SK-N-SH (cell line): ENCODE measurements at regions not wholly inside any gene's neighbourhood (a gene's known extent, or its start where the extent isn't known, plus 50 kb on each side); places are given as distances from the start of the nearest gene placed in this dataset.

Source experiments
- CTCF ChIA-PET: fragments of 300-600, 350-600 bp; formaldehyde crosslinking; extraction: SDS; loops from one replicate; lab custom pipeline; 2021; lab: Yijun Ruan, JAX
- POLR2A ChIA-PET: fragments of 350-600 bp; sonication (Branson Sonifier 250); formaldehyde crosslinking; extraction: SDS; loops from one replicate; lab custom pipeline; 2020; ENCODE audit warnings: antibody characterized with exemption, inconsistent platforms; lab: Yijun Ruan, JAX
- DNase-seq: peaks from one replicate; pipeline ENCODE4 v3.0.0; 2012
- H2AFZ ChIP-seq: fragments of 200-600 bp; sonication (generic); 2 replicates; pipeline ENCODE4 v1.8.1; 2016; ENCODE audit warnings: antibody characterized with exemption, mild to moderate bottlenecking, low read depth
- H3F3A ChIP-seq: fragments of 200-600 bp; sonication (generic); replicated peaks from 2 replicates; pipeline ENCODE3; 2016; ENCODE audit warnings: antibody characterized with exemption, mild to moderate bottlenecking; ENCODE audit not compliant: insufficient read depth
- H3K27ac ChIP-seq, 2 experiments: fragments of 200-500 bp in 1 of 2; fragments of 200-600 bp in 1 of 2; sonication (Bioruptor generic) in 1 of 2; sonication (generic), shearing (Covaris generic) in 1 of 2; 2 replicates each; pipeline versions ENCODE4 v1.5.1 to v1.6.1; 2014 to 2016; ENCODE audit warnings: low read depth in 2 of 2, inconsistent platforms in 1 of 2, low read length in 1 of 2, mild to moderate bottlenecking in 1 of 2, mixed read lengths in 1 of 2
- H3K27me3 ChIP-seq: fragments of 200-600 bp; sonication (generic), shearing (Covaris generic); 2 replicates; pipeline ENCODE4 v1.6.1; 2016; ENCODE audit warnings: mixed run types; ENCODE audit not compliant: insufficient read depth
- H3K36me3 ChIP-seq, 2 experiments: fragments of 200-500 bp in 1 of 2; fragments of 200-600 bp in 1 of 2; sonication (Bioruptor generic) in 1 of 2; sonication (generic) in 1 of 2; replicated peaks in 1 of 2; 2 replicates each; pipeline versions ENCODE3 to v1.5.1; 2014 to 2016; ENCODE audit warnings: low read length in 1 of 2, mild to moderate bottlenecking in 1 of 2; ENCODE audit not compliant: insufficient read depth in 2 of 2, control insufficient read depth in 1 of 2
- H3K4me1 ChIP-seq, 2 experiments: fragments of 200-500 bp in 1 of 2; fragments of 200-600 bp in 1 of 2; sonication (Bioruptor generic) in 1 of 2; sonication (generic), shearing (Covaris generic) in 1 of 2; 2 replicates each; pipeline versions ENCODE4 v1.5.1 to v1.6.1; 2014 to 2016; ENCODE audit warnings: low read depth in 1 of 2, low read length in 1 of 2, mixed run types in 1 of 2; ENCODE audit not compliant: insufficient read depth in 2 of 2, control insufficient read depth in 1 of 2
- H3K4me2 ChIP-seq: fragments of 200-600 bp; sonication (generic), shearing (Covaris generic); 2 replicates; pipeline ENCODE4 v1.6.1; 2017; ENCODE audit warnings: mixed run types
- H3K4me3 ChIP-seq, 2 experiments: fragments of 200-500 bp in 1 of 2; fragments of 200-600 bp in 1 of 2; sonication (Bioruptor generic) in 1 of 2; sonication (generic), shearing (Covaris generic) in 1 of 2; 2 replicates each; pipeline versions ENCODE4 v1.5.1 to v1.8.1; 2014 to 2016; ENCODE audit warnings: low read depth in 2 of 2, inconsistent platforms in 1 of 2, low read length in 1 of 2, mild to moderate bottlenecking in 1 of 2, mixed read lengths in 1 of 2, moderate library complexity in 1 of 2
- H3K79me2 ChIP-seq: fragments of 200-600 bp; sonication (generic); 2 replicates; pipeline ENCODE4 v1.8.1; 2017; ENCODE audit warnings: mild to moderate bottlenecking; ENCODE audit not compliant: insufficient read depth
- H3K9ac ChIP-seq: fragments of 200-600 bp; sonication (generic); 2 replicates; pipeline ENCODE4 v1.6.1; 2017; ENCODE audit warnings: mixed run types
- H3K9me2 ChIP-seq: fragments of 200-600 bp; sonication (generic); 2 replicates; pipeline ENCODE4 v1.6.1; 2017; ENCODE audit warnings: mixed run types
- H3K9me3 ChIP-seq: fragments of 200-600 bp; sonication (generic); 2 replicates; pipeline ENCODE4 v1.6.1; 2017; ENCODE audit warnings: mixed run types, mild to moderate bottlenecking, moderate library complexity
- H4K20me1 ChIP-seq: fragments of 200-600 bp; sonication (generic); 2 replicates; pipeline ENCODE4 v1.6.1; 2017; ENCODE audit warnings: mild to moderate bottlenecking, mixed run types; ENCODE audit not compliant: insufficient read depth
- CHD2 ChIP-seq: fragments of 150-350 bp; IDR thresholded peaks from 2 replicates; pipeline ENCODE4 v1.6.1; 2018; ENCODE audit warnings: low read length; ENCODE audit not compliant: partially characterized antibody
- MAX ChIP-seq: IDR thresholded peaks from 2 replicates; pipeline ENCODE4 v1.4.0; 2012; ENCODE audit warnings: low read depth
- NFIC ChIP-seq: IDR thresholded peaks from 2 replicates; pipeline ENCODE4 v1.4.0; 2012; ENCODE audit warnings: borderline replicate concordance
- REST ChIP-seq: IDR thresholded peaks from 2 replicates; pipeline ENCODE4 v1.6.1; 2012; ENCODE audit warnings: mild to moderate bottlenecking, low read depth, low read length, moderate library complexity
- YY1 ChIP-seq: IDR thresholded peaks from 2 replicates; pipeline ENCODE4 v1.4.0; 2012; ENCODE audit warnings: low read depth, mild to moderate bottlenecking
- ZBTB33 ChIP-seq: IDR thresholded peaks from 2 replicates; pipeline ENCODE4 v1.4.0; 2012; ENCODE audit warnings: low read depth, borderline replicate concordance
- WGBS: methylation state at CpG from one replicate; pipeline ENCODE4 v1.1.6; 2017; ENCODE audit warnings: low lambda C conversion rate; 5-methylcytosine and 5-hydroxymethylcytosine counted together
- TF ChIP-seq, protein P1 (sequence below): fragments of 200-600 bp; sonication (generic); IDR thresholded peaks from 2 replicates; pipeline ENCODE4 v1.6.1; 2017; ENCODE audit warnings: antibody characterized with exemption, mild to moderate bottlenecking, moderate library complexity

DNA sequence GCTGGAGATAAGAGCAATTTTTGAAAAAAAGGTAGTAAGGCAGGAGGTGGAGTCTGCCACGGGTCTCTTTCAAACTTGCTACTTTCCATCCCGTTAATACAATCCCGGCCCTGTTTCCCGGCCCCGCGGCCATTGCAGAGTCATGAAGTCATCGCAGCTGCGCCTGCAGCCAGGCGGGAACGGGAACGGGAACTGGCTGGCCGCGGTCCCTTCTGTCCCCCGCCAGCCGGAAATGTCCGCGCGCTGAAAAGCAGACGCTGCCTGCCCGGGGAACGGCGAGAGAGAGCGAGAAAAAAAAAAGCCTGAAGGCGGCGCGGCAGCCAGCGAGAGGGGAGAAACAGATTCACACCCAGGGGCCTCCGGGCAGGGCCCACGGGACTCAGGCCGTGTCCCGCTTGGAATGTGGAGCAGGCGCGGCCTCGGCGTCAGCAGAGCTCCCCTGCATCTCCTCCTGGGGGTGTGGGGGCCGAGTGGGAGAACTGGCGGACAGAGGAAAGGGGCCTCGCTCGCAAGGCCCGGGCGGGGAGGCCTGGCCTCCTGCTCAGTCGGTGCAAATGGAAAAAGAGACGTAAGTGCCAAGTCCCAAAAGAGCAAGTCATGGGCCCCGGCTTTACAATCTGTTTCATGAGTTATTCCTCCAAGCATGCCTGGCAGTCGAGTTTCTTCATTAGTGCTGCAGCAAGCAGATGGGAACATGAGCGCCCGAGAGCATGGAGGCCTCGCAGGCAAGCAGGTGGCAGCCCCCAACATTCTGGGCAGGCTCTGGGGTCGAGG lies 201.2 kb upstream of the GAS1 start:
- Histone ChIP-seq H3K4me2 (peak overlapping the region; percentile 55), H3K27me3 (no peaks in the 10 kb centered on the region), H3K36me3 (no peaks in the 10 kb centered on the region), H3K9me2 (no peaks in the 10 kb centered on the region), H4K20me1 (no peaks in the 10 kb centered on the region), H3K9ac (peak overlapping the region; percentile 44; the same call in 1 of the 2 replicates), H3K9me3 (no peaks in the 10 kb centered on the region), H2AFZ (peak overlapping the region; percentile 88), H3K27ac (peak overlapping the region in 1 of 2 experiments; percentile 40; a peak in 2 of 4 replicates), H3K79me2 (no peaks in the 10 kb centered on the region), H3K4me3 (peak overlapping the region in 1 of 2 experiments; percentile 22; a peak in 1 of 4 replicates), H3K4me1 (peaks cover 0 to 10% of the 10 kb centered on the region in 2 experiments; a peak in 1 of 4 replicates), H3F3A (no peaks in the 10 kb centered on the region)
- TF ChIP-seq ZBTB33, result peak; percentile 54; the same call in 1 of the 2 replicates
- TF ChIP-seq, protein P1, sequence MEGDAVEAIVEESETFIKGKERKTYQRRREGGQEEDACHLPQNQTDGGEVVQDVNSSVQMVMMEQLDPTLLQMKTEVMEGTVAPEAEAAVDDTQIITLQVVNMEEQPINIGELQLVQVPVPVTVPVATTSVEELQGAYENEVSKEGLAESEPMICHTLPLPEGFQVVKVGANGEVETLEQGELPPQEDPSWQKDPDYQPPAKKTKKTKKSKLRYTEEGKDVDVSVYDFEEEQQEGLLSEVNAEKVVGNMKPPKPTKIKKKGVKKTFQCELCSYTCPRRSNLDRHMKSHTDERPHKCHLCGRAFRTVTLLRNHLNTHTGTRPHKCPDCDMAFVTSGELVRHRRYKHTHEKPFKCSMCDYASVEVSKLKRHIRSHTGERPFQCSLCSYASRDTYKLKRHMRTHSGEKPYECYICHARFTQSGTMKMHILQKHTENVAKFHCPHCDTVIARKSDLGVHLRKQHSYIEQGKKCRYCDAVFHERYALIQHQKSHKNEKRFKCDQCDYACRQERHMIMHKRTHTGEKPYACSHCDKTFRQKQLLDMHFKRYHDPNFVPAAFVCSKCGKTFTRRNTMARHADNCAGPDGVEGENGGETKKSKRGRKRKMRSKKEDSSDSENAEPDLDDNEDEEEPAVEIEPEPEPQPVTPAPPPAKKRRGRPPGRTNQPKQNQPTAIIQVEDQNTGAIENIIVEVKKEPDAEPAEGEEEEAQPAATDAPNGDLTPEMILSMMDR, result no peak
- TF ChIP-seq MAX, result peak; percentile 72
- peak; percentile 58 for TF ChIP-seq CHD2
- no peak for TF ChIP-seq REST
- no peak for TF ChIP-seq NFIC
- TF ChIP-seq YY1, result peak; percentile 72; the same call in 1 of the 2 replicates
- ChIA-PET CTCF (no interaction called here), POLR2A (no interaction called here)
- peak; percentile 81 for DNase-seq
- WGBS, result 44% methylated on average over 45 of the region's 49 CpGs
